ENCODE measurements at regions not wholly inside any gene's neighbourhood (a gene's known extent, or its start where the extent isn't known, plus 50 kb on each side); places are given as distances from the start of the nearest gene placed in this dataset.

GRCh38 chr18:30512872-30513271, 529.7 kb downstream of the DSC3 start:
- no peaks in the 10 kb centered on the region for H3K9me3 ChIP-seq (ENCODE audit: control insufficient read depth in 2 of 3, insufficient read depth in 1 of 3, low read length in 3 of 3)
- H3K4me3 ChIP-seq (ENCODE audit: low read length in 3 of 3): no peak overlapping the region
- no peak for TF ChIP-seq CTCF (IDR thresholded peaks at IDR 0.05; ENCODE audit: borderline replicate concordance, extremely low read depth, insufficient read depth)
- no peak overlapping the region for H3K27ac ChIP-seq (ENCODE audit: low read depth in 2 of 2, low read length in 2 of 2)
- H3K4me1 ChIP-seq (ENCODE audit: control insufficient read depth in 2 of 3, insufficient read depth in 2 of 3, low read depth in 1 of 3, low read length in 3 of 3): no peaks in the 10 kb centered on the region
- intact Hi-C loops (cut with DNase I): no loop called here
- DNase-seq (peak in 1 of 5 donors; percentile 40), FAIRE-seq (no peak)
- H3K36me3 ChIP-seq (ENCODE audit: control insufficient read depth in 2 of 3, insufficient read depth in 3 of 3, low read length in 3 of 3): no peaks in the 10 kb centered on the region
- H3K27me3 ChIP-seq (ENCODE audit: control insufficient read depth, insufficient read depth, low read length): no peaks in the 10 kb centered on the region
- H3K9ac ChIP-seq (ENCODE audit: low read length in 3 of 3): no peak overlapping the region

GRCh38 chr18:30510882-30511281, 531.7 kb downstream of the DSC3 start:
- H3K4me3 ChIP-seq (ENCODE audit: low read length in 3 of 3): no peak overlapping the region
- no peak overlapping the region for H3K27ac ChIP-seq (ENCODE audit: low read depth in 2 of 2, low read length in 2 of 2)
- no peaks in the 10 kb centered on the region for H3K4me1 ChIP-seq (ENCODE audit: control insufficient read depth in 2 of 3, insufficient read depth in 2 of 3, low read depth in 1 of 3, low read length in 3 of 3)
- no peaks in the 10 kb centered on the region for H3K9me3 ChIP-seq (ENCODE audit: control insufficient read depth in 2 of 3, insufficient read depth in 1 of 3, low read length in 3 of 3)
- TF ChIP-seq CTCF (IDR thresholded peaks at IDR 0.05; ENCODE audit: borderline replicate concordance, extremely low read depth, insufficient read depth): no peak
- H3K27me3 ChIP-seq (ENCODE audit: control insufficient read depth, insufficient read depth, low read length): no peaks in the 10 kb centered on the region
- FAIRE-seq: no peak
- no peaks in the 10 kb centered on the region for H3K36me3 ChIP-seq (ENCODE audit: control insufficient read depth in 2 of 3, insufficient read depth in 3 of 3, low read length in 3 of 3)
- H3K9ac ChIP-seq (ENCODE audit: low read length in 3 of 3): no peak overlapping the region
- no peak for DNase-seq
- intact Hi-C loops (cut with DNase I): no loop called here

- FAIRE-seq: no peak
- DNase-seq: no peak
- no peaks in the 10 kb centered on the region for H3K9me3 ChIP-seq (ENCODE audit: control insufficient read depth in 2 of 3, insufficient read depth in 1 of 3, low read length in 3 of 3)
- intact Hi-C loops (cut with DNase I): no loop called here
- H3K27me3 ChIP-seq (ENCODE audit: control insufficient read depth, insufficient read depth, low read length): no peaks in the 10 kb centered on the region
- no peak overlapping the region for H3K4me3 ChIP-seq (ENCODE audit: low read length in 3 of 3)
- no peak for TF ChIP-seq CTCF (IDR thresholded peaks at IDR 0.05; ENCODE audit: borderline replicate concordance, extremely low read depth, insufficient read depth)
- no peak overlapping the region for H3K9ac ChIP-seq (ENCODE audit: low read length in 3 of 3)
- no peaks in the 10 kb centered on the region for H3K36me3 ChIP-seq (ENCODE audit: control insufficient read depth in 2 of 3, insufficient read depth in 3 of 3, low read length in 3 of 3)
- no peaks in the 10 kb centered on the region for H3K4me1 ChIP-seq (ENCODE audit: control insufficient read depth in 2 of 3, insufficient read depth in 2 of 3, low read depth in 1 of 3, low read length in 3 of 3)
- no peak overlapping the region for H3K27ac ChIP-seq (ENCODE audit: low read depth in 2 of 2, low read length in 2 of 2)
Measured at GRCh38 chr18:30501594-30501993, 540.9 kb downstream of the DSC3 start.

- Histone ChIP-seq H3K36me3 (ENCODE audit: control insufficient read depth in 2 of 3, insufficient read depth in 3 of 3, low read length in 3 of 3) (no peaks in the 10 kb centered on the region), H3K4me1 (ENCODE audit: control insufficient read depth in 2 of 3, insufficient read depth in 2 of 3, low read depth in 1 of 3, low read length in 3 of 3) (no peaks in the 10 kb centered on the region), H3K4me3 (ENCODE audit: low read length in 3 of 3) (no peak overlapping the region), H3K27ac (ENCODE audit: low read depth in 2 of 2, low read length in 2 of 2) (no peak overlapping the region), H3K27me3 (ENCODE audit: control insufficient read depth, insufficient read depth, low read length) (no peaks in the 10 kb centered on the region), H3K9ac (ENCODE audit: low read length in 3 of 3) (no peak overlapping the region), H3K9me3 (ENCODE audit: control insufficient read depth in 2 of 3, insufficient read depth in 1 of 3, low read length in 3 of 3) (no peaks in the 10 kb centered on the region)
- intact Hi-C loops (cut with DNase I): no loop called here
- FAIRE-seq: no peak
- TF ChIP-seq CTCF (IDR thresholded peaks at IDR 0.05; ENCODE audit: borderline replicate concordance, extremely low read depth, insufficient read depth): no peak
- DNase-seq: no peak
Measured at GRCh38 chr18:30500240-30500945, 542.1 kb downstream of the DSC3 start.
